Left kidney (tissue), 1 donor: ENCODE measurements at regions not wholly inside any gene's neighbourhood (a gene's known extent, or its start where the extent isn't known, plus 50 kb on each side); places are given as distances from the start of the nearest gene placed in this dataset.
A peak's percentile ranks its signal among the peaks of the same experiment; 100 is the strongest.
"Not testable (repeated sequence)": the region's sequence is repeated elsewhere in the genome, so short reads cannot be mapped to it uniquely, and the experiment has no call there.

Experiments
- DNase-seq: peaks from one replicate; pipeline ENCODE4 v3.0.0-alpha.2; 2013

GRCh38 chr6:137933696-137934095, 66.6 kb downstream of the TNFAIP3 start:
- DNase-seq: no peak

GRCh38 chr6:137936798-137937197, 69.7 kb downstream of the TNFAIP3 start:
- DNase-seq: no peak

- DNase-seq: no peak
Measured at GRCh38 chr6:137937834-137938233, 70.8 kb downstream of the TNFAIP3 start.

GRCh38 chr6:137938770-137939379, 71.8 kb downstream of the TNFAIP3 start:
- no peak for DNase-seq

- DNase-seq: no peak
Measured at GRCh38 chr6:137941995-137942394, 74.9 kb downstream of the TNFAIP3 start.

GRCh38 chr6:137942736-137943135, 75.7 kb downstream of the TNFAIP3 start:
- no peak for DNase-seq

GRCh38 chr6:137944381-137944780, 77.3 kb downstream of the TNFAIP3 start:
- DNase-seq: not testable (repeated sequence)

GRCh38 chr6:137944793-137945498, 77.9 kb downstream of the TNFAIP3 start:
- DNase-seq: peak; percentile 24

- DNase-seq: no peak
Measured at GRCh38 chr6:137949686-137950390, 82.8 kb downstream of the TNFAIP3 start.

- no peak for DNase-seq
Measured at GRCh38 chr6:137950581-137950980, 83.5 kb downstream of the TNFAIP3 start.

- no peak for DNase-seq
Measured at GRCh38 chr6:137951064-137951597, 84.1 kb downstream of the TNFAIP3 start.

- no peak for DNase-seq
Measured at GRCh38 chr6:137952247-137952646, 85.2 kb downstream of the TNFAIP3 start.

GRCh38 chr6:137953761-137954160, 86.7 kb downstream of the TNFAIP3 start:
- DNase-seq: no peak

GRCh38 chr6:137954253-137954652, 87.2 kb downstream of the TNFAIP3 start:
- no peak for DNase-seq

- no peak for DNase-seq
Measured at GRCh38 chr6:137956098-137956488, 89.0 kb downstream of the TNFAIP3 start.

GRCh38 chr6:137957471-137957870, 90.4 kb downstream of the TNFAIP3 start:
- DNase-seq: no peak

- DNase-seq: no peak
Measured at GRCh38 chr6:137958811-137959565, 91.9 kb downstream of the TNFAIP3 start.

- no peak for DNase-seq
Measured at GRCh38 chr6:137962725-137963124, 95.7 kb downstream of the TNFAIP3 start.

GRCh38 chr6:137964876-137965275, 97.8 kb downstream of the TNFAIP3 start:
- DNase-seq: no peak

- DNase-seq: no peak
Measured at GRCh38 chr6:137967689-137968454, 100.8 kb downstream of the TNFAIP3 start.

GRCh38 chr6:137968455-137968804, 101.4 kb downstream of the TNFAIP3 start:
- no peak for DNase-seq

GRCh38 chr6:137968901-137969300, 101.8 kb downstream of the TNFAIP3 start:
- no peak for DNase-seq
